Osteocyte (in vitro differentiated cells): ENCODE measurements at regions not wholly inside any gene's neighbourhood (a gene's known extent, or its start where the extent isn't known, plus 50 kb on each side); places are given as distances from the start of the nearest gene placed in this dataset.
A peak's percentile ranks its signal among the peaks of the same experiment; 100 is the strongest.

Source experiments
- DNase-seq: peaks from one replicate; pipeline ENCODE4 v3.0.0; 2021; ENCODE audit warnings: mixed read lengths; ENCODE audit not compliant: unreplicated experiment; ENCODE audit errors: extremely low spot score
- H3K27ac Mint-ChIP-seq: one replicate; pipeline ENCODE4 v1.8.0; 2021; ENCODE audit warnings: mild to moderate bottlenecking, mixed read lengths; ENCODE audit not compliant: unreplicated experiment
- H3K27me3 Mint-ChIP-seq: one replicate; pipeline ENCODE4 v1.8.0; 2021; ENCODE audit warnings: mixed read lengths; ENCODE audit not compliant: unreplicated experiment
- H3K36me3 Mint-ChIP-seq: one replicate; pipeline ENCODE4 v1.8.0; 2021; ENCODE audit warnings: mixed read lengths; ENCODE audit not compliant: unreplicated experiment
- H3K4me1 Mint-ChIP-seq: one replicate; pipeline ENCODE4 v1.8.0; 2021; ENCODE audit warnings: mixed read lengths; ENCODE audit not compliant: unreplicated experiment
- H3K4me3 Mint-ChIP-seq: one replicate; pipeline ENCODE4 v1.8.0; 2021; ENCODE audit warnings: mild to moderate bottlenecking, moderate library complexity, mixed read lengths; ENCODE audit not compliant: unreplicated experiment
- H3K9me3 Mint-ChIP-seq: one replicate; pipeline ENCODE4 v1.8.0; 2021; ENCODE audit warnings: mixed read lengths; ENCODE audit not compliant: unreplicated experiment
- CTCF ChIP-seq: fragments of 200-600 bp; sonication (generic); IDR thresholded peaks from 2 replicates; pipeline ENCODE4 v1.5.0; 2021; ENCODE audit warnings: antibody characterized with exemption, mild to moderate bottlenecking, moderate library complexity

- Mint-ChIP-seq H3K4me3 (no peak overlapping the region), H3K9me3 (peaks cover 4% of the 10 kb centered on the region), H3K27me3 (peaks cover 41% of the 10 kb centered on the region), H3K27ac (no peak overlapping the region), H3K36me3 (no peaks in the 10 kb centered on the region), H3K4me1 (peaks cover 5% of the 10 kb centered on the region)
- TF ChIP-seq CTCF: peak; percentile 69
- DNase-seq: no peak
Measured at GRCh38 chr13:60335531-60335930, 61.5 kb upstream of the TDRD3 start.

GRCh38 chr13:60338754-60339153, 58.3 kb upstream of the TDRD3 start:
- Mint-ChIP-seq H3K36me3 (no peaks in the 10 kb centered on the region), H3K9me3 (no peaks in the 10 kb centered on the region), H3K4me1 (no peaks in the 10 kb centered on the region), H3K27ac (no peak overlapping the region), H3K4me3 (no peak overlapping the region), H3K27me3 (peaks cover 41% of the 10 kb centered on the region)
- no peak for DNase-seq
- TF ChIP-seq CTCF: no peak

GRCh38 chr13:60343978-60344377, 53.0 kb upstream of the TDRD3 start:
- H3K4me3 Mint-ChIP-seq: no peak overlapping the region
- H3K27me3 Mint-ChIP-seq: peaks cover 47% of the 10 kb centered on the region
- no peak for TF ChIP-seq CTCF
- H3K27ac Mint-ChIP-seq: no peak overlapping the region
- no peaks in the 10 kb centered on the region for H3K4me1 Mint-ChIP-seq
- no peaks in the 10 kb centered on the region for H3K36me3 Mint-ChIP-seq
- no peaks in the 10 kb centered on the region for H3K9me3 Mint-ChIP-seq
- DNase-seq: no peak

GRCh38 chr13:60347174-60347573, 49.8 kb upstream of the TDRD3 start:
- Mint-ChIP-seq H3K27ac (no peak overlapping the region), H3K4me3 (no peak overlapping the region), H3K36me3 (no peaks in the 10 kb centered on the region), H3K27me3 (peaks cover 47% of the 10 kb centered on the region), H3K4me1 (peaks cover 12% of the 10 kb centered on the region), H3K9me3 (no peaks in the 10 kb centered on the region)
- TF ChIP-seq CTCF: no peak
- DNase-seq: no peak
